ENCODE measurements at regions not wholly inside any gene's neighbourhood (a gene's known extent, or its start where the extent isn't known, plus 50 kb on each side); places are given as distances from the start of the nearest gene placed in this dataset.

- TF ChIP-seq, protein P1, sequence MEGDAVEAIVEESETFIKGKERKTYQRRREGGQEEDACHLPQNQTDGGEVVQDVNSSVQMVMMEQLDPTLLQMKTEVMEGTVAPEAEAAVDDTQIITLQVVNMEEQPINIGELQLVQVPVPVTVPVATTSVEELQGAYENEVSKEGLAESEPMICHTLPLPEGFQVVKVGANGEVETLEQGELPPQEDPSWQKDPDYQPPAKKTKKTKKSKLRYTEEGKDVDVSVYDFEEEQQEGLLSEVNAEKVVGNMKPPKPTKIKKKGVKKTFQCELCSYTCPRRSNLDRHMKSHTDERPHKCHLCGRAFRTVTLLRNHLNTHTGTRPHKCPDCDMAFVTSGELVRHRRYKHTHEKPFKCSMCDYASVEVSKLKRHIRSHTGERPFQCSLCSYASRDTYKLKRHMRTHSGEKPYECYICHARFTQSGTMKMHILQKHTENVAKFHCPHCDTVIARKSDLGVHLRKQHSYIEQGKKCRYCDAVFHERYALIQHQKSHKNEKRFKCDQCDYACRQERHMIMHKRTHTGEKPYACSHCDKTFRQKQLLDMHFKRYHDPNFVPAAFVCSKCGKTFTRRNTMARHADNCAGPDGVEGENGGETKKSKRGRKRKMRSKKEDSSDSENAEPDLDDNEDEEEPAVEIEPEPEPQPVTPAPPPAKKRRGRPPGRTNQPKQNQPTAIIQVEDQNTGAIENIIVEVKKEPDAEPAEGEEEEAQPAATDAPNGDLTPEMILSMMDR (IDR thresholded peaks at IDR 0.05; ENCODE audit: insufficient read depth, low read depth, low read length), result no peak
- no peak for TF ChIP-seq EZH2 (IDR thresholded peaks at IDR 0.05; ENCODE audit: insufficient read depth, low read length)
Observed at GRCh38 chr2:103667335-103667884, 905.6 kb downstream of the TMEM182 start.

Measured in astrocyte (in vitro differentiated cells and primary cell).